Esophagus mucosa (tissue), 1 donor: ENCODE measurements at regions not wholly inside any gene's neighbourhood (a gene's known extent, or its start where the extent isn't known, plus 50 kb on each side); places are given as distances from the start of the nearest gene placed in this dataset.

Experiments used
- ATAC-seq: fragments of 200-7000 bp; cut with Tn5 transposase; one replicate; pipeline ENCODE4 v1.9.1; 2020
- donor health status: DM: yes; HTN: yes; CAD: no.

DNA sequence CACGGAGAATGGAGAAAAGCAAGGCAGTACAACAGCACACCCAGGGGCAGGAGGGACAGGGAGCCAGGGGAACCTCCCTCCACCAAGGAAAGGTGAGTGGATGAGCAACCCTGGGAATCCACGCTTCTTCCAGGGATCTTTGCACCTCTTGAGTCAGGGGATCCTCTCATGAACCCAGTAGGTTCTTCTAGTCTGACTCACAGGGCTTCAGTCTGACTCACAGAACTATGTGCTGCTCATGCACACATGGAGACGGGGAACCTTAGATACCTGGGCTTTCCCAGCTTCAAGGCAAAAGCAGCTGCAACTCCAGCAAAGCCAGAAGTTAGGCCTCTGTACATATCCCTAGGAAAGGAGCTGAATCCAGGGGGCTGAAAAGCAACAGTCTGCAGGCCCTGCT is 1021.4 kb upstream of the TENM4 start:
- ATAC-seq: peak; percentile 66

DNA sequence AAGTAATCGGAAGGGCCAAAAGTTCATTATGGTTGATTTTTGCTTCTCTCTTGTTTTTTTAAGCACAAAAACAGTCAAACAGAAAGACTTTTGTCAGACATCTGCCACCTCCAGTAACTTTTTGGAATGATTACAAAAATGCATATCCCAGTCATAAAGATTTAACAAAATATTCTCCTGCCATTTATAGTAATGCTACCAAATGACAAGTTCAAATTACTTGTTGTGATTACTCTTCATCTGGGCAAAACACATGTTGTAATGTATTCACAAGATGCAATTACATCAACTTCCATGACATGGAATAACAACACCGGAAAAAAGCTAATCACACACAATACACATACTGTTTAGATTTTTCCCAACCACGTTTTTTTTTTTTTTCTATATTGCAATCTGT is 1017.5 kb upstream of the TENM4 start:
- ATAC-seq: no peak

DNA sequence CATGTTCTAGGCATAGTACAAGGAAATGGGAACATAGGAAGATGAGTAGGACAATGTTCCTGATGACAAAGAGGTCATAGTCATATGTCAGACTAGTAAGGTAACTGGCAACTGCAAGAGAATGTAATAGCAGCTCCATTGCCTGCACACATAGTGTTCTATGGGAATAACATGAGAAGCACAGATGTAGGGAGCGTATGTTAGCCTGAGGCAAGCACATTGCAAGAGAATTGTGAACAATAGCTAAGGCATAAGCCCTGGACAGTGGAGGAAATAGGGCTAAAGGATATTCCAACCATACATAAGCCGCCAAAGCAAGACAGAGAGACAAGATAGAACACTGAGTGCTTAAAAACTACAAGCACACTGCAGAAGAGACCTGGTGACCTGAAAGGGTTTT is 1017.0 kb upstream of the TENM4 start:
- no peak for ATAC-seq

DNA sequence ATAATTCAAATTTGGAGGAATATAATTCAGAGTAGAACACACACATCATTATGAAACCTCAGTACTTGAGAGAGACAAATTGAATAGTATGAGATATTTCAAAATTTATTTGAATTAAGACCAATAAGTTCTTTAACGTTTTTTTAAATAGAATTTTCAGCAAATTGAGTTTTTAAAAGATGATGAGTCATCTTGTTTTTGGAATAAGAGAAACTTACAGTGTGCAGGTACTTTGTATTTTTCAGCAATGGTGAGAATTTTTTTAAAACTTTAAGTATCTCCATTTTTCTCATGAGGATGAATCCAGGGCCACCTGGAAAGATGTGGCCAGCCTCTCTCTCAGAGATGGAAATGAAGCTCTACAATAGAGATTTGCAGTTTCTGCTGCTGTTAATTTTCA is 1015.0 kb upstream of the TENM4 start:
- ATAC-seq: no peak

DNA sequence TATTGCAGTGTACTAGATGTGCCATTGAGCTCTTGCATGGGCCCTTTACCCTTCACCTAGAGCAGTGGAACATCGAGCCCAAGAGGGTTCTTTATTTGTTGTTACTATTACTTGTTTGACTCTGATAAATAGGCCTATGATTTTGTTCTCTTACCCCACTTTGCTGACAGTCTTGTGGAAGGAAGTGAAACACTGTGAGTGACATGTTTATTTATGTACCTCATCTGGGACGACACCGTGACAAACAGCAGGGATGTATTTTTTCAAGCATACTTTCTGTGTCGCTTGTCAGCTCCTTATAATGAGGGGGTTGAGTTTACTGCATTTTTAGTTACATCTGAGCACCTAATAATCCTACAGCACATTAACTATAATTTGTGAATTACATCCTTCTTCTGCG is 1010.3 kb upstream of the TENM4 start:
- ATAC-seq: no peak

DNA sequence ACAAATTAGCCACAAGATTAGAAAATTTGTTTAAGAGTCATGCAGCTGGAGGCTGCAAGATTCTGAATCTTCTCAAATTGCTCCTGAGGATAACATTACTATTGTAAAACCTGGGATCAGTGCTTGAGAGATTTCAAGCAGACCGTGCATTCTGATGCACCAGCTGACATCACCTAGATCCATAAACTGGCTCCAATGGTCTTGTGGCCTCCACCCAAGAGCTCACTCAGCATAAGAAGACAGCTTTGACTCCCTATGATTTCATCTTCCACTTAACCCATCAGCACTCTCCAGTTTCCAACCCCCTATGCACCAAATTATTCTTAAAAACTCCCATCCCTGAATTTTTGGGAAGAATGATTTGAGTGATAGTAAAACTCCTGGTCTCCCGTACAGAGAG is 1007.9 kb upstream of the TENM4 start:
- ATAC-seq: no peak

- ATAC-seq: no peak
Measured at GRCh38 chr11:80443177-80443576, 1002.3 kb upstream of the TENM4 start.

DNA sequence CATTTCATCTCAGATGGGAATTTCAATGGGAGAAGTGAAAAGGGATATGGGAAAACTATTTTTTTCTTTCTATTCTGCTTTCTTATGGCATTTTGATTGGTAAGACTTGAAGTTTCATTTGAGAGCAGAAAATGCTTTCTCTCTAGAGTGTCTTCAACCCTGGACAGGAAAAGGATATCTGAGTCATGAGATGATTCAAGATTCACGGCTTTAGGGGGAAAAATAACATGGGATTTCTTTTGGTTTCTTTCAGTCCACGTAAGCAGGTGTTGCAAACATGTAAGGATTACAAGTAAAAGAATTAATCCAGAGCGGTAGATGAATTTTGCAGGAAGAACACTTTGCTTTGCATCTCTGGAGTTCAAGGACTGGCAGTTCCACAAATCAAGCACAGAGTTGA is 1001.0 kb upstream of the TENM4 start:
- ATAC-seq: no peak

- ATAC-seq: no peak
Measured at GRCh38 chr11:80440835-80441234, 1000.0 kb upstream of the TENM4 start.

- ATAC-seq: no peak
Measured at GRCh38 chr11:80436547-80436946, 995.7 kb upstream of the TENM4 start.

DNA sequence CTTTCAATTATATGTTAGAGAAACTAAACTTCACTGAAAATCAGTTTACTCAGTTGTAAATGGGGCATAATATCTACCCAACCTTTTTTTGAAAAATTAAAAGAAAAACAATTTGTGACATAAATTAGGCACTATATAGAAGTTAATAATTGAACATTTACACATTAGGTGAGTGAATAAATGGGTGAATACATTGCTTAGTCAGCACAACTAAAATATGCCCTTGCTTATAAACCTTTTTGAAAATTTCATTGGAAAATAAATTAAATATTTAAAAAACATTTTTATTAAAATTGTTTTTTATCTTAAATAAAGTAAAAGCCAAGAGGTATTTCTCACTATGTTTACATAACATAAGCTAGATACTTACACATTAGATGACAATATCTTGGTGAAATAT is 994.5 kb upstream of the TENM4 start:
- no peak for ATAC-seq

- no peak for ATAC-seq
Measured at GRCh38 chr11:80432057-80432456, 991.2 kb upstream of the TENM4 start.

DNA sequence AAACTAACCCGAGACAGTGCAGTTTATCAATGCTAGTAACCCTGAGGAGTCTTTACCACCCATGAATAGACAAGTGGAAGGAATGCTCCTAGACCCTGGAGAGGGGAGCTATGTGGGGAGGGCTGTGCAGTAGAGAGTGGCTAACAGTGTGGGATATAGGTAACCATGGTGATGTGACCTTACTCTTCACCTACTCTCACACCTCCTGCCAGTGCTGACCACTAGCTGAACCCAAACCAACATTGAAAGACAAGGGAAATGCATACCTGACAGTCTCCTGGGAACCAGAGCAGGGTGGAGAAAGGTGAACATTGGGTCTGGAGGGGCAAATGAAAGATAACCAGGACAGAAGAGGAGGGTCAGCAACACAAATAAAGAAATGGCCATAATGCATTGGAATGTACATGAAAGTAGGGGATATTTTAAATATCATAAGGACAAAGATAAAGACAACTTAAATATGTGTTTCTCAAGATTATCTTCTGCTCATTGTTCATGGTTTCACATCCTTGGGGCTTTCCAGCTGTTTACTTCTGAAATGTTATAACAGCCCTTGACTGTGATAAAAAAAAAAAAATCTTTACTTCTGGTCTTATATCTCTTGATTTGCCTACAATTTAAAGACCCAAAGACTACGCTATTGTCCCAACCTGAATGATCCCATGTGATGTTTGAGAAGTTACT is 983.3 kb upstream of the TENM4 start:
- no peak for ATAC-seq

- no peak for ATAC-seq
Measured at GRCh38 chr11:80420374-80420773, 979.5 kb upstream of the TENM4 start.

- ATAC-seq: no peak
Measured at GRCh38 chr11:80417681-80418080, 976.9 kb upstream of the TENM4 start.

GRCh38 chr11:80415580-80415979 is 974.8 kb upstream of the TENM4 start:
- no peak for ATAC-seq

DNA sequence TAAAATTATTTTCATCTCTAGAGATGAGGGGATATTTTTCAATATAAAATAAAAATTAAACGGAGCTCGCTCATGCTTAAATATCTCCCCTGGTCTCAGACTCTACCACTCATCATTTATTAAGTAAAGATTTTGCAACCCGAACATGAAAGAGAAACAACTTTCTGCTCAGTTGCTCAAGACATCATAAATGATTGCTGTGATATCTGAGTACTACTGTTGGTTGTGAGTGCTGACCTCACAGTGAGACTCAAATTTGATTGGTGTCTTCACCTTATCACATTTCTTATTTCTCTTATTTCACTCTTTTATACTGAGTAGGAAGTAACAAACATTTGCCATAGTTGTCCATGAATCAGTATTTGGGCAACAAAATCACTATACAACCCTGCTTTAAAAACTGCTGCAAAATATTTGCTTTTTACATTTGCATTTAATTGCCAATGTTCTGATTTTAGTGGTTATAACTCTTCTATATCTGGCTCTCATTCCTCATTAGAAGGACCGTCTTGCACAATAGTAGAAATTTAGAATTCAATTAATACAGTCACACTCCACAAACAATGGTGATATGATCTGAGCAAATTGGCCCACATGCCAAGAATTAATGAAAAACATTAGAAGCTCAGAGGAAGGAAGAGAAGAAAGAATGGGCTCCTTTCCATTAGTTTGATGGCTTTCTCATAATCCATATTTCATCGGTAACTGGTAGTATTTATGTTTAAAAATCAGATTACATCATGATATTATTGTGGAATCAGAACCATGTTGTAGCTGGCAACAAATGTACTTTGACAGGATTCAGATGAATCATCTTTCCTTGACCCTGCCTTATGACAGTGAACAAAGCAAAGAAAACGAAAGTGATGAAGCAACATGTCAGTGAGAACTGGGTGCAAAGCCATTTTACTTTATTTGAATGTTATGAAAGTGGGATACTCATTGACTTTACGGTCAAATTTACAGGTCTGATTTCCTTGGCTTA is 973.6 kb upstream of the TENM4 start:
- peak; percentile 93 for ATAC-seq

DNA sequence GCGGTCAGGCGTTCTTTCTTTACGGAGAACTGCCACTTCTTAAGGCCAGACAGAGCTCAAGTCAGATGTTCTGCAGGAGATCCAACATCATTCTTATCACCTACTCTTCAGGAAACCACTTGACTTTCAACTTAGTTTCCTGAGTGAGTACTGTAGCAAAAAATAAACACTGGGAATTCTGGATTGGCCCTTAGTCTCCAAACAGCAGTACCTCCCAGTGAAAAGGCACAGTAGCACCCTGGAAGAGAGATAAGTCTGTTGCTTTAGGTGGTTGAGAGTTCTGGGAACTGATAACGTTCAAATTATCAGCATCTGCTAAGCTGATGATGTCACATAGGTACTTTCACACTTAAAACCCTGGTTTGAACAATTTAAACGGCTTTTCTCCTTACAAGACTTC is 971.8 kb upstream of the TENM4 start:
- no peak for ATAC-seq

- ATAC-seq: no peak
Measured at GRCh38 chr11:80393210-80393609, 952.4 kb upstream of the TENM4 start.

- no peak for ATAC-seq
Measured at GRCh38 chr11:80390505-80390904, 949.7 kb upstream of the TENM4 start.

GRCh38 chr11:80388536-80388935 is 947.7 kb upstream of the TENM4 start:
- ATAC-seq: no peak

- peak; percentile 59 for ATAC-seq
Measured at GRCh38 chr11:80388130-80388529, 947.3 kb upstream of the TENM4 start.

- ATAC-seq: no peak
Measured at GRCh38 chr11:80383655-80384054, 942.8 kb upstream of the TENM4 start.
